MM.1S (cell line): ENCODE measurements at regions not wholly inside any gene's neighbourhood (a gene's known extent, or its start where the extent isn't known, plus 50 kb on each side); places are given as distances from the start of the nearest gene placed in this dataset.

Source experiments
- DNase-seq: peaks from one replicate; pipeline ENCODE4 v3.0.0-alpha.2; 2015
- H2AFZ ChIP-seq: fragments of 300-600 bp; sonication (generic); 2 replicates; pipeline ENCODE4 v1.6.0; 2016; ENCODE audit warnings: antibody characterized with exemption, low read length
- H3F3A ChIP-seq: fragments of 300-600 bp; sonication (generic); 2 replicates; pipeline ENCODE4 v1.6.1; 2016; ENCODE audit warnings: mild to moderate bottlenecking, antibody characterized with exemption, low read length, moderate library complexity, mixed read lengths; ENCODE audit not compliant: insufficient read depth
- H3K27ac ChIP-seq: fragments of 300-600 bp; sonication (generic); 2 replicates; pipeline ENCODE4 v1.5.1; 2016; ENCODE audit warnings: mild to moderate bottlenecking, low read length
- H3K27me3 ChIP-seq: fragments of 300-600 bp; sonication (generic); replicated peaks from 2 replicates; pipeline ENCODE4 v1.6.0; 2016; ENCODE audit warnings: low read length; ENCODE audit not compliant: insufficient read depth
- H3K36me3 ChIP-seq: fragments of 300-600 bp; sonication (generic); replicated peaks from 2 replicates; pipeline ENCODE4 v1.6.1; 2016; ENCODE audit warnings: mild to moderate bottlenecking, low read length, mixed read lengths; ENCODE audit not compliant: insufficient read depth
- H3K4me1 ChIP-seq: fragments of 300-600 bp; sonication (generic); 2 replicates; pipeline ENCODE4 v1.6.1; 2016; ENCODE audit warnings: low read length, mixed read lengths
- H3K4me2 ChIP-seq: fragments of 300-600 bp; sonication (generic); 2 replicates; pipeline ENCODE4 v1.6.0; 2016; ENCODE audit warnings: low read depth, low read length
- H3K4me3 ChIP-seq: fragments of 300-600 bp; sonication (generic); 2 replicates; pipeline ENCODE4 v1.5.1; 2016; ENCODE audit warnings: low read length, mixed read lengths
- H3K79me2 ChIP-seq: fragments of 300-600 bp; sonication (generic); 2 replicates; pipeline ENCODE4 v1.6.1; 2016; ENCODE audit warnings: mixed run types, low read length, mixed read lengths
- H3K9ac ChIP-seq: fragments of 300-600 bp; sonication (generic); 2 replicates; pipeline ENCODE4 v1.6.1; 2016; ENCODE audit warnings: low read length, mixed read lengths
- H3K9me2 ChIP-seq: fragments of 300-600 bp; sonication (generic); replicated peaks from 2 replicates; pipeline ENCODE4 v1.6.1; 2016; ENCODE audit warnings: mild to moderate bottlenecking, low read length, mixed read lengths; ENCODE audit not compliant: insufficient read depth
- H3K9me3 ChIP-seq: fragments of 300-600 bp; sonication (generic); replicated peaks from 2 replicates; pipeline ENCODE4 v1.6.1; 2016; ENCODE audit warnings: mild to moderate bottlenecking, low read length, mixed read lengths; ENCODE audit not compliant: insufficient read depth
- H4K20me1 ChIP-seq: fragments of 300-600 bp; sonication (generic); 2 replicates; pipeline ENCODE4 v1.6.1; 2016; ENCODE audit warnings: mild to moderate bottlenecking, low read length, moderate library complexity, mixed read lengths; ENCODE audit not compliant: insufficient read depth
- CTCF ChIP-seq: fragments of 300-600 bp; sonication (generic); IDR thresholded peaks from 2 replicates; pipeline ENCODE4 v1.5.1; 2016; ENCODE audit warnings: antibody characterized with exemption, low read length, mixed read lengths
- EZH2 ChIP-seq: fragments of 300-600 bp; sonication (generic); optimal IDR thresholded peaks from 2 replicates; pipeline ENCODE3; 2017; ENCODE audit warnings: low read depth, mild to moderate bottlenecking, antibody characterized with exemption, low read length, mixed read lengths
- EZH2phosphoT487 ChIP-seq: fragments of 300-600 bp; sonication (generic); IDR thresholded peaks from 2 replicates; pipeline ENCODE4 v1.6.1; 2018; ENCODE audit warnings: antibody characterized with exemption, low read length

- H3K36me3 ChIP-seq, result no peaks in the 10 kb centered on the region
- H3K9me3 ChIP-seq, result no peaks in the 10 kb centered on the region
- H3F3A ChIP-seq, result no peaks in the 10 kb centered on the region
- no peak overlapping the region for H3K9ac ChIP-seq
- no peaks in the 10 kb centered on the region for H3K79me2 ChIP-seq
- H3K4me1 ChIP-seq, result no peaks in the 10 kb centered on the region
- DNase-seq, result no peak
- TF ChIP-seq EZH2, result no peak
- H3K4me3 ChIP-seq, result no peak overlapping the region
- H3K9me2 ChIP-seq, result no peaks in the 10 kb centered on the region
- H3K27me3 ChIP-seq, result no peaks in the 10 kb centered on the region
- no peak overlapping the region for H2AFZ ChIP-seq
- no peak overlapping the region for H3K27ac ChIP-seq
- no peak overlapping the region for H3K4me2 ChIP-seq
- H4K20me1 ChIP-seq, result no peaks in the 10 kb centered on the region
Observed at GRCh38 chr6:116982401-116982800, 105.4 kb downstream of the RFX6 start.

GRCh38 chr6:116983375-116983774 is 106.3 kb downstream of the RFX6 start:
- no peaks in the 10 kb centered on the region for H3K27me3 ChIP-seq
- no peaks in the 10 kb centered on the region for H4K20me1 ChIP-seq
- DNase-seq, result no peak
- H3K36me3 ChIP-seq, result no peaks in the 10 kb centered on the region
- no peaks in the 10 kb centered on the region for H3K9me2 ChIP-seq
- no peaks in the 10 kb centered on the region for H3K4me1 ChIP-seq
- H2AFZ ChIP-seq, result no peak overlapping the region
- no peak overlapping the region for H3K27ac ChIP-seq
- no peak overlapping the region for H3K4me3 ChIP-seq
- H3K79me2 ChIP-seq, result no peaks in the 10 kb centered on the region
- no peak overlapping the region for H3K4me2 ChIP-seq
- no peaks in the 10 kb centered on the region for H3F3A ChIP-seq
- H3K9ac ChIP-seq, result no peak overlapping the region
- TF ChIP-seq EZH2phosphoT487, result no peak
- TF ChIP-seq CTCF, result no peak
- TF ChIP-seq EZH2, result no peak
- H3K9me3 ChIP-seq, result no peaks in the 10 kb centered on the region

- H2AFZ ChIP-seq, result no peak overlapping the region
- H3K4me3 ChIP-seq, result no peak overlapping the region
- no peaks in the 10 kb centered on the region for H3K27me3 ChIP-seq
- H3K9ac ChIP-seq, result no peak overlapping the region
- H3K9me3 ChIP-seq, result no peaks in the 10 kb centered on the region
- no peaks in the 10 kb centered on the region for H3K9me2 ChIP-seq
- H3F3A ChIP-seq, result no peaks in the 10 kb centered on the region
- no peaks in the 10 kb centered on the region for H3K36me3 ChIP-seq
- no peaks in the 10 kb centered on the region for H4K20me1 ChIP-seq
- no peak overlapping the region for H3K4me2 ChIP-seq
- TF ChIP-seq CTCF, result no peak
- H3K79me2 ChIP-seq, result no peaks in the 10 kb centered on the region
- DNase-seq, result no peak
- H3K27ac ChIP-seq, result no peak overlapping the region
- H3K4me1 ChIP-seq, result peaks cover 18% of the 10 kb centered on the region
Observed at GRCh38 chr6:116986819-116987218, 109.8 kb downstream of the RFX6 start.

GRCh38 chr6:116990679-116991078 is 113.6 kb downstream of the RFX6 start:
- Histone ChIP-seq H3K4me1 (peaks cover 18% of the 10 kb centered on the region), H3K4me2 (peak overlapping the region; percentile 29; the same call in 1 of the 2 replicates), H2AFZ (no peak overlapping the region), H3K9me3 (no peaks in the 10 kb centered on the region), H4K20me1 (no peaks in the 10 kb centered on the region), H3K9me2 (no peaks in the 10 kb centered on the region), H3K27me3 (no peaks in the 10 kb centered on the region), H3K79me2 (no peaks in the 10 kb centered on the region), H3K27ac (peak overlapping the region; percentile 15; the same call in 1 of the 2 replicates), H3K4me3 (no peak overlapping the region), H3K9ac (no peak overlapping the region), H3K36me3 (no peaks in the 10 kb centered on the region), H3F3A (no peaks in the 10 kb centered on the region)
- DNase-seq, result peak; percentile 54
- no peak for TF ChIP-seq EZH2phosphoT487
- no peak for TF ChIP-seq EZH2
